Panc1 (cell line): ENCODE measurements at regions not wholly inside any gene's neighbourhood (a gene's known extent, or its start where the extent isn't known, plus 50 kb on each side); places are given as distances from the start of the nearest gene placed in this dataset.

ENCODE experiments used
- CTCF ChIP-seq: fragments of 450-650 bp; IDR thresholded peaks from 2 replicates; pipeline ENCODE4 v1.5.1; 2017; ENCODE audit warnings: mild to moderate bottlenecking
- POLR2AphosphoS5 ChIP-seq: IDR thresholded peaks from 2 replicates; pipeline ENCODE4 v1.6.1; 2012; ENCODE audit warnings: mild to moderate bottlenecking, low read depth, low read length, moderate library complexity

- TF ChIP-seq POLR2AphosphoS5 = no peak
- TF ChIP-seq CTCF = no peak
These were observed 125.1 kb upstream of the FRMPD4 start for GRCh38 chrX:12013211-12013618.
